Neural cell (in vitro differentiated cells): ENCODE measurements at regions not wholly inside any gene's neighbourhood (a gene's known extent, or its start where the extent isn't known, plus 50 kb on each side); places are given as distances from the start of the nearest gene placed in this dataset.
"Not testable (repeated sequence)": the region's sequence is repeated elsewhere in the genome, so short reads cannot be mapped to it uniquely, and the experiment has no call there.

ENCODE experiments used
- H2AFZ ChIP-seq: fragments of 200-600, 300-800 bp; sonication (generic), shearing (Covaris generic); 2 replicates; pipeline ENCODE4 v1.6.0; 2014; ENCODE audit warnings: low read depth, mild to moderate bottlenecking, antibody characterized with exemption, low read length, moderate library complexity
- H3F3A ChIP-seq: fragments of 200-600 bp; shearing (Covaris generic); 2 replicates; pipeline ENCODE4 v1.6.1; 2016; ENCODE audit warnings: mild to moderate bottlenecking, moderate library complexity, mixed read lengths, antibody characterized with exemption, low read length; ENCODE audit not compliant: insufficient read depth, poor library complexity, severe bottlenecking
- H3K27ac ChIP-seq: fragments of 200-600, 300-800 bp; sonication (generic), shearing (Covaris generic); 2 replicates; pipeline ENCODE4 v1.5.1; 2014; ENCODE audit warnings: mild to moderate bottlenecking, low read length, moderate library complexity
- H3K27me3 ChIP-seq: fragments of 300-800, 200-600 bp; sonication (generic), shearing (Covaris generic); 2 replicates; pipeline ENCODE4 v1.6.0; 2014; ENCODE audit warnings: mild to moderate bottlenecking, low read depth, low read length, moderate library complexity; ENCODE audit not compliant: insufficient read depth
- H3K36me3 ChIP-seq: fragments of 300-800, 200-600 bp; sonication (generic), shearing (Covaris generic); 2 replicates; pipeline ENCODE4 v1.5.1; 2014; ENCODE audit warnings: mild to moderate bottlenecking, antibody characterized with exemption, low read length, moderate library complexity; ENCODE audit not compliant: insufficient read depth
- H3K4me2 ChIP-seq: fragments of 300-800, 200-600 bp; sonication (generic), shearing (Covaris generic); 2 replicates; pipeline ENCODE4 v1.6.0; 2014; ENCODE audit warnings: mild to moderate bottlenecking, low read length
- H3K4me3 ChIP-seq: fragments of 300-800, 200-600 bp; sonication (generic), shearing (Covaris generic); 2 replicates; pipeline ENCODE4 v1.5.1; 2014; ENCODE audit warnings: mild to moderate bottlenecking, low read length, moderate library complexity
- H3K79me2 ChIP-seq: fragments of 200-600 bp; shearing (Covaris generic); replicated peaks from 2 replicates; pipeline ENCODE4 v1.6.0; 2014; ENCODE audit warnings: mild to moderate bottlenecking, low read length, moderate library complexity; ENCODE audit not compliant: insufficient read depth
- H3K9ac ChIP-seq: fragments of 300-800, 200-600 bp; sonication (generic), shearing (Covaris generic); 2 replicates; pipeline ENCODE4 v1.6.1; 2016; ENCODE audit warnings: mild to moderate bottlenecking, low read length, mixed read lengths
- H3K9me2 ChIP-seq: fragments of 200-600 bp; shearing (Covaris generic); 2 replicates; pipeline ENCODE4 v1.6.1; 2016; ENCODE audit warnings: mild to moderate bottlenecking, low read length, mixed read lengths; ENCODE audit not compliant: insufficient read depth
- H3K9me3 ChIP-seq: fragments of 200-600, 300-800 bp; sonication (generic), shearing (Covaris generic); 2 replicates; pipeline ENCODE4 v1.6.1; 2016; ENCODE audit warnings: mild to moderate bottlenecking, mixed run types, low read length, moderate library complexity, mixed read lengths
- H4K20me1 ChIP-seq: fragments of 200-600 bp; shearing (Covaris generic); 2 replicates; pipeline ENCODE4 v1.6.1; 2016; ENCODE audit warnings: mild to moderate bottlenecking, mixed run types; ENCODE audit not compliant: insufficient read depth
- CTCF ChIP-seq: fragments of 450-650 bp; IDR thresholded peaks from 2 replicates; pipeline ENCODE4 v1.5.1; 2014; ENCODE audit warnings: antibody characterized with exemption, mild to moderate bottlenecking, moderate library complexity; ENCODE audit not compliant: poor library complexity, severe bottlenecking
- EP300 ChIP-seq: fragments of 450-650 bp; conservative IDR thresholded peaks from 2 replicates; pipeline ENCODE4 v1.6.1; 2014; ENCODE audit warnings: antibody characterized with exemption, mild to moderate bottlenecking, moderate library complexity; ENCODE audit not compliant: poor library complexity, severe bottlenecking
- EZH2 ChIP-seq: fragments of 200-600, 300-800 bp; shearing (Covaris generic), sonication (generic); IDR thresholded peaks from 2 replicates; pipeline ENCODE4 v1.6.1; 2014; ENCODE audit warnings: antibody characterized with exemption, low read length, borderline replicate concordance, mild to moderate bottlenecking; ENCODE audit not compliant: insufficient read depth, poor library complexity, severe bottlenecking
- MXI1 ChIP-seq: fragments of 450-650 bp; conservative IDR thresholded peaks from 2 replicates; pipeline ENCODE4 v1.6.1; 2014; ENCODE audit warnings: antibody characterized with exemption, mild to moderate bottlenecking; ENCODE audit not compliant: poor library complexity, severe bottlenecking
- POLR2AphosphoS5 ChIP-seq: IDR thresholded peaks from 2 replicates; pipeline ENCODE4 v1.6.1; 2012
- RAD21 ChIP-seq: fragments of 450-650 bp; conservative IDR thresholded peaks from 2 replicates; pipeline ENCODE4 v1.6.1; 2014; ENCODE audit warnings: antibody characterized with exemption, mild to moderate bottlenecking, moderate library complexity
- REST ChIP-seq: IDR thresholded peaks from 2 replicates; pipeline ENCODE4 v1.6.1; 2012; ENCODE audit warnings: borderline replicate concordance
- SMC3 ChIP-seq: fragments of 450-650 bp; conservative IDR thresholded peaks from 2 replicates; pipeline ENCODE4 v1.6.1; 2014; ENCODE audit warnings: antibody characterized with exemption, mild to moderate bottlenecking, moderate library complexity; ENCODE audit not compliant: poor library complexity
- TAF1 ChIP-seq: IDR thresholded peaks from 2 replicates; pipeline ENCODE4 v1.6.1; 2012; ENCODE audit warnings: low read depth

GRCh38 chr1:96559707-96560596 is 161.6 kb upstream of the PTBP2 start:
- TF ChIP-seq RAD21: no peak
- TF ChIP-seq MXI1: no peak
- no peak for TF ChIP-seq CTCF
- TF ChIP-seq EP300: no peak
- no peak for TF ChIP-seq SMC3
- TF ChIP-seq TAF1: no peak
- TF ChIP-seq EZH2: no peak
- TF ChIP-seq REST: no peak
- Histone ChIP-seq H3K9ac (no peak overlapping the region), H3K4me3 (no peak overlapping the region)

GRCh38 chr1:96562094-96562493 is 159.5 kb upstream of the PTBP2 start:
- H3K36me3 ChIP-seq: no peaks in the 10 kb centered on the region
- H3K79me2 ChIP-seq: no peaks in the 10 kb centered on the region
- H4K20me1 ChIP-seq: no peaks in the 10 kb centered on the region
- H3F3A ChIP-seq: no peaks in the 10 kb centered on the region
- TF ChIP-seq SMC3 (no peak), CTCF (no peak), EP300 (no peak), RAD21 (no peak), POLR2AphosphoS5 (no peak), MXI1 (no peak), TAF1 (no peak), EZH2 (no peak), REST (no peak)
- no peak overlapping the region for H2AFZ ChIP-seq
- H3K27me3 ChIP-seq: no peaks in the 10 kb centered on the region
- H3K9ac ChIP-seq: no peak overlapping the region
- H3K27ac ChIP-seq: no peak overlapping the region
- H3K4me2 ChIP-seq: no peak overlapping the region
- H3K9me2 ChIP-seq: no peaks in the 10 kb centered on the region
- no peak overlapping the region for H3K4me3 ChIP-seq
- H3K9me3 ChIP-seq: no peaks in the 10 kb centered on the region

More at GRCh38 chr1:96559707-96560596, 161.6 kb upstream of the PTBP2 start:
- Histone ChIP-seq H3K36me3 (no peaks in the 10 kb centered on the region), H3K27ac (no peak overlapping the region), H3F3A (no peaks in the 10 kb centered on the region), H3K27me3 (no peaks in the 10 kb centered on the region), H3K9me3 (no peaks in the 10 kb centered on the region), H3K9me2 (no peaks in the 10 kb centered on the region), H4K20me1 (no peaks in the 10 kb centered on the region), H3K79me2 (no peaks in the 10 kb centered on the region), H3K4me2 (no peak overlapping the region), H2AFZ (no peak overlapping the region)

GRCh38 chr1:96564401-96564800 is 157.2 kb upstream of the PTBP2 start:
- not testable (repeated sequence) for H3K4me2 ChIP-seq, H3K36me3 ChIP-seq, H3K9me2 ChIP-seq, H3F3A ChIP-seq, H2AFZ ChIP-seq, H3K27ac ChIP-seq, H3K79me2 ChIP-seq, H3K4me3 ChIP-seq, H3K9me3 ChIP-seq, H3K9ac ChIP-seq, H4K20me1 ChIP-seq, H3K27me3 ChIP-seq
